Sigmoid colon (tissue), 4 donors: ENCODE measurements at regions not wholly inside any gene's neighbourhood (a gene's known extent, or its start where the extent isn't known, plus 50 kb on each side); places are given as distances from the start of the nearest gene placed in this dataset.

Experiments
- CTCF ChIP-seq, 4 experiments: fragments of 450-650 bp in 3 of 4; fragments of 200-600 bp in 1 of 4; IDR thresholded peaks; one replicate each; pipeline ENCODE4 v1.5.1; 2016 to 2019; ENCODE audit warnings: antibody characterized with exemption in 4 of 4, mild to moderate bottlenecking in 3 of 4, moderate library complexity in 2 of 4
- EP300 ChIP-seq, 4 donors: sonication (generic); formaldehyde crosslinking; IDR thresholded peaks; one replicate each; pipeline ENCODE4 v1.6.1; 2017; ENCODE audit warnings: antibody characterized with exemption in 4 of 4

GRCh38 chr12:39697108-39697507 lies 77.5 kb upstream of the ABCD2 start:
- TF ChIP-seq CTCF (IDR thresholded peaks at IDR 0.05) (no peak), EP300 (IDR thresholded peaks at IDR 0.05) (no peak)
